HUES48 (cell line): ENCODE measurements at regions not wholly inside any gene's neighbourhood (a gene's known extent, or its start where the extent isn't known, plus 50 kb on each side); places are given as distances from the start of the nearest gene placed in this dataset.
"Not testable (repeated sequence)": the region's sequence is repeated elsewhere in the genome, so short reads cannot be mapped to it uniquely, and the experiment has no call there.

Experiments
- H3K27ac ChIP-seq: one replicate; pipeline ENCODE4 v1.7.0; 2013; ENCODE audit warnings: low read depth, low read length, inconsistent platforms
- H3K27me3 ChIP-seq: 2 replicates; pipeline ENCODE4 v1.6.1; 2013; ENCODE audit warnings: mild to moderate bottlenecking, low read length; ENCODE audit not compliant: control insufficient read depth, insufficient read depth
- H3K36me3 ChIP-seq: 2 replicates; pipeline ENCODE4 v1.6.1; 2013; ENCODE audit warnings: low read length; ENCODE audit not compliant: control insufficient read depth, insufficient read depth
- H3K4me1 ChIP-seq: 2 replicates; pipeline ENCODE4 v1.6.1; 2013; ENCODE audit warnings: mild to moderate bottlenecking, low read length; ENCODE audit not compliant: control insufficient read depth, insufficient read depth
- H3K4me3 ChIP-seq: 2 replicates; pipeline ENCODE4 v1.5.1; 2013; ENCODE audit warnings: mild to moderate bottlenecking, low read depth, low read length
- H3K9ac ChIP-seq: 2 replicates; pipeline ENCODE4 v1.6.1; 2013; ENCODE audit warnings: mild to moderate bottlenecking, low read depth, low read length, moderate library complexity
- H3K9me3 ChIP-seq: 2 replicates; pipeline ENCODE4 v1.6.1; 2013; ENCODE audit warnings: low read length; ENCODE audit not compliant: control insufficient read depth, insufficient read depth

DNA sequence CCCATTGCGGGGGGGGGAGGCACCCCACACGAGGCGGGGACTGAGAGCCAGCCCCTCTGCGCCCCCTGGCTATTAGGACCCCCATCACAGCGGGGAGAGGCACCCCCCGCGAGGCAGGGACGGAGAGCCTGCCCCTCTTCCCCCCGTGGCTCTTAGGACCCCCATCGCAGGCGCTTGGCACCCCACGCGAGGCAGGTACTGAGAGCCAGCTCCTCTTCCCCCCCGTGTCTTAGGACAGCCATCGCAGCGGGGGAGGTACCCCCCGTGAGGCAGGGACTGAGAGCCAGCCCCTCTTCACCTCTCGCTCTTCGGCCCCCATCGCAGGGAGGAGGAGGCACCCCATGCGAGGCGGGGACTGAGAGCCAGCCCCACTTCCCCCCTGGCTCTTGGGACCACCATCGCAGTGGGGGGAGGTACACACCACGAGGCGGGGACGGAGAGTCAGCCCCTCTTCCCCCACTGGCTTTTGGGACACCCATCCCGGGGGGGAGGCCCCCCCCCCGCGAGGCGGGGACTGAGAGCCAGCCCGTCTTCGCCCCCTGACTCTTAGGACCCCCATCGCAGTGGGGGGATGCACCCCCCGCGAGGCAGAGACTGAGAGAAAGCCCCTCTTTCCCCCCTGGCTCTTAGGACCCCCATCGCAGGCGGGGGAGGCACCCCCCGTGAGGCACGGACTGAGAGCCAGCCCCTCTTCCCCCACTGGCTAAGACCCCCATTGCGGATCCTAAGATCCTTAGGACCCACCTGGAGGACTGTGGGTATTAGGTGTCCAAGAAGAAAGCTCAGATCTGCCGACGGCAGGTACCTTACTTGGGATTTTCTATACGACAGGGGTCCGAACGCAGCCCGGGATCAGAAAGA is 198.6 kb upstream of the PZP start:
- H3K9ac ChIP-seq, result no peak overlapping the region
- H3K9me3 ChIP-seq, result no peaks in the 10 kb centered on the region
- peak overlapping the region; percentile 45; the same call in 1 of the 2 replicates for H3K4me3 ChIP-seq
- H3K36me3 ChIP-seq, result no peaks in the 10 kb centered on the region
- H3K4me1 ChIP-seq, result 0 out of 2 replicates have a peak, but pooled peaks cover 6% of the 10 kb centered on the region
- H3K27me3 ChIP-seq, result peaks cover 6% of the 10 kb centered on the region; the same call in 1 of the 2 replicates
- peak overlapping the region; percentile 79 for H3K27ac ChIP-seq

DNA sequence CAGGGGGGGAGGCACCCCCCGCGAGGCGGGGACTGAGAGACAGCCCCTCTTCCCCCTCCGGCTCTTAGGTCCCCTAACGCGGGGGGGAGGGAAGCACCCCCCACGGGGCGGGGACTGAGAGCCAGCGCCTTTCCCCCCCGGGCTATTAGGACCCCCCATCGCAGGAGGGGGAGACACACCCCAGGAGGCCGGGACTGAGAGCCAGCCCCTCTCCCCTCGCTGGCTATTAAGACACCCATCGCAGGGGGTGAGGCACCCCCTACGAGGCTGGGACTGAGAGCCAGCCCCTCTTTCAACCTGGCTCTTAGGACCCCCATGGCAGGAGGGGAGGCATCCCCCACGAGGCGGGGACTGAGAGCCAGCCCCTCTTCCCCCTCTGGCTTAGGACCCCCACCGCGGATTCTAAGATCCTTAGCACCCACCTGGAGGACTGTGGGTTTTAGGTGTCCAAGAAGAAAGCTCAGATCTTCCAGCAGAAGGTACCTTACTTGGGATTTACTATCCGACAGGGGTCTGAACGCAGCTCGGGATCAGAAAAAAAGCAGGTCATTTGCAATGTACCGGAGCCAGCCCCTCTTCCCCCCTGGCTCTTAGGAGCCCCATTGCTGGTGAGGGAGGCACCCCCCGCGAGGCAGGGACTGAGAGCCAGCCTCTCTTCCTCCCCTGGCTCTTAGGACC is 197.8 kb upstream of the PZP start:
- no peak overlapping the region for H3K9ac ChIP-seq
- 0 out of 2 replicates have a peak, but pooled peaks cover 6% of the 10 kb centered on the region for H3K4me1 ChIP-seq
- peak overlapping the region; percentile 45; the same call in 1 of the 2 replicates for H3K4me3 ChIP-seq
- H3K27me3 ChIP-seq, result peaks cover 6% of the 10 kb centered on the region; the same call in 1 of the 2 replicates
- no peaks in the 10 kb centered on the region for H3K36me3 ChIP-seq
- H3K27ac ChIP-seq, result peak overlapping the region; percentile 79
- H3K9me3 ChIP-seq, result no peaks in the 10 kb centered on the region

DNA sequence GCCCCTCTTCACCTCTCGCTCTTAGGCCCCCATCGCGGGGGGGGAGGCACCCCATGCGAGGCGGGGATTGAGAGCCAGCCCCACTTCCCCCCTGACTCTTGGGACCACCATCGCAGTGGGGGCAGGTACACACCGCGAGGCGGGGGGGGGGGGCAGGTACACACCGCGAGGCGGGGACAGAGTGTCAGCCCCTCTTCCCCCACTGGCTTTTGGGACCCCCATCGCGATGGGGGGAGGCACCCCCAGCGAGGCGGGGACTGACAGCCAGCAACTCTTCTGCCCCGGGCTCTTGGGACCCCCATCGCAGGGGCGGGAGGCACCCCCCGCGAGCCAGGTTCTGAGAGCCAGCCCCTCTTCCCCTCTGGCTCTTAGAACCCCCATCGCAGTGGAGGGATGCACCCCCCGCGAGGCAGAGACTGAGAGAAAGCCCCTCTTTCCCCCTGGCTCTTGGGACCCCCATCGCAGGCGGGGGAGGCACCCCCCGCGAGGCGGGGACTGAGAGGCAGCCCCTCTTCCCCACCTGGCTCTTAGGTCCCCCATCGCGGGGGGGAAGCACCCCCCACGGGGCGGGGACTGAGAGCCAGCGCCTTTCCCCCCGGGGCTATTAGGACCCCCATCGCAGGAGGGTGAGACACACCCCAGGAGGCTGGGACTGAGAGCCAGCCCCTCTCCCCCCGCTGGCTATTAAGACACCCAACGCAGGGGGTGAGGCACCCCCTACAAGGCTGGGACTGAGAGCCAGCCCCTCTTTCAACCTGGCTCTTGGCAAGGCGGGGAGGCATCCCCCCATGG is 196.5 kb upstream of the PZP start:
- Histone ChIP-seq H3K4me1 (0 out of 2 replicates have a peak, but pooled peaks cover 6% of the 10 kb centered on the region), H3K27ac (no peak overlapping the region), H3K9ac (no peak overlapping the region), H3K27me3 (peaks cover 6% of the 10 kb centered on the region; the same call in 1 of the 2 replicates), H3K4me3 (no peak overlapping the region), H3K9me3 (no peaks in the 10 kb centered on the region), H3K36me3 (no peaks in the 10 kb centered on the region)

DNA sequence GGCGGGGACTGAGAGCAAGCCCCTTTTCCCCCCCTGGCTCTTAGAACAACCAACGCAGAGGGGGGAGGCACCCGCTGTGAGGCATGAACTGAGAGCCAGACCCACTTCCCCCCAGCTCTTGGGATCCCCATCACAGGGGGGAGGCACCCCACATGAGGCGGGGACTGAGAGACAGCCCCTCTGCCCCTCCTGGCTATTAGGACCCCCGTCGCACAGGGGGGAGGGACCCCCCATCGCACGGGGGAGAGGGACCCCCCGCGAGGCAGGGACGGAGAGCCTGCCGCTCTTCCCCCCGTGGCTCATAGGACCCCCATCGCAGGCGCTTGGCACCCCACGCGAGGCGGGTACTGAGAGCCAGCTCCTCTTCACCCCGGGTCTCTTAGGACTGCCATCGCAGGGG is 195.8 kb upstream of the PZP start:
- Histone ChIP-seq H3K27me3 (peaks cover 6% of the 10 kb centered on the region; the same call in 1 of the 2 replicates), H3K4me1 (0 out of 2 replicates have a peak, but pooled peaks cover 6% of the 10 kb centered on the region), H3K4me3 (no peak overlapping the region), H3K36me3 (no peaks in the 10 kb centered on the region), H3K9me3 (no peaks in the 10 kb centered on the region), H3K27ac (no peak overlapping the region), H3K9ac (no peak overlapping the region)

DNA sequence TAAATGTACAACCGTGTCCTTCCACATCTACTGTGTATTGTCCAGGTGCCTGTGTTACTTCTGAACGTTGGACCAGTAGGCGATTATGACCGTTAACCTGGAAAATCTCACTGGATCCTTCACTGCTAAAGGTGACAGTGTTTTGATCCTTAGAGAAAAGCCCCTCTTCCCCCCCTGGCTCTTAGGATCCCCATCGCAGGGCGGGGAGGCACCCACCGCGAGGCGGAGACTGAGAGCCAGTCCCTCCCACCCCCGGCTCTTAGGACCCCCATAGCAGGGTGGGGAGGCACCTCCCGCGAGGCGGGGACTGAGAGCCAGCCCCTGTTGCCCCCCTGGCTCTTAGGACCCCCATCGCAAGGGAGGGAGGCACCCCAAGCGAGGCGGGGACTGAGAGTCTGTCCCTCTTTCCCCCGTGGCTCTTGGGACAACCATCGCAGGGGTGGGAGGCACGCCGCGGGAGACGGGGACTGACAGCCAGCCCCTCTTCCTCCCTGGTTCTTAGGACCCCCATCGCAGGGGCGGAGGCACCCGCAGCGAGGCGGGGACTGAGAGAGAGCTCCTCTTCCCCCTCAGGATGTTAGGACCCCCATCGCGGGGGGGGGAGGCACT is 194.3 kb upstream of the PZP start:
- not testable (repeated sequence) for H3K27me3 ChIP-seq

DNA sequence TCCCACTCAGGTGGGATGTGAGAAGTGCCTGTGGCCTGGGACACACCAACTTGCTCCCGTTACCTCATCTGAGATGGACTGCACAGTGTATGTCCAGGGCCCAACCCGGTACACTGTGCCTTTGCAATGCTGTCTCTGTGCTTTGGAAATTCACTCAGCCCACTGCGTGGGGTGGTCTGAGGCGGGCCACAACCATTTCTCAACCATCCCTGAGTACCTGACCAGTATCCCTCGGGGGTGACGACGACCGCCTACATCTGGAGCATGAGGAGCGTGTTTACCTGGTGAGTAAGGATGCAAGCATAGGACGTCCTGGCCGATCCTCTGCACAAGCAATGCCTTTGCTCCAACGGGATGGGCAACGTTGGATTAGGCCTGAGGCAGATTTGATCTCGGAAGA is 188.2 kb upstream of the PZP start:
- H3K4me3 ChIP-seq, H3K27ac ChIP-seq, H3K36me3 ChIP-seq, H3K9ac ChIP-seq, H3K9me3 ChIP-seq, H3K27me3 ChIP-seq: not testable (repeated sequence)
- H3K4me1 ChIP-seq, result peaks cover 16% of the 10 kb centered on the region

More for the DNA sequence above, 194.3 kb upstream of the PZP start:
- not testable (repeated sequence) for H3K36me3 ChIP-seq, H3K27ac ChIP-seq, H3K4me1 ChIP-seq, H3K9ac ChIP-seq, H3K9me3 ChIP-seq, H3K4me3 ChIP-seq

DNA sequence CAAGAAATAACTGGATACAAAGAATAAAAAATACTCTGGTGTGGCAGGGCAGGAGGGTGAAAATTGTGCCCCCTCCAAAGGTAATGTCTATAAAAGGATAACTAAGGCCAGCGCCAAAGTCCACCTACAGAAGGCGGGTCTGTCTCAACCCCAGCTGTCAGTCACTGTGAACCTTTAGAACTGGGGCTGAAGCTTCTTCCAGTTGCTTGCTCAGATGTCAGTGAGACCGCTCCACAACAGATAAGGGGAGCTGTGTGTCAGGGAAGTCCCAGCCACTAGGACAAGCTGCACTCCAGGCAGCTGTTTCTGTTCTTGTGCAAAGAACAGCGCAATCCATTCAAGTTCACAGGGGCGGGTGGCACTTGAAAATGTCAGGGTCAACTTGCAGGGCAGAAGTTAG is 187.0 kb upstream of the PZP start:
- H3K27me3 ChIP-seq, H3K9me3 ChIP-seq, H3K4me3 ChIP-seq, H3K36me3 ChIP-seq, H3K27ac ChIP-seq, H3K9ac ChIP-seq: not testable (repeated sequence)
- H3K4me1 ChIP-seq, result peaks cover 19% of the 10 kb centered on the region

DNA sequence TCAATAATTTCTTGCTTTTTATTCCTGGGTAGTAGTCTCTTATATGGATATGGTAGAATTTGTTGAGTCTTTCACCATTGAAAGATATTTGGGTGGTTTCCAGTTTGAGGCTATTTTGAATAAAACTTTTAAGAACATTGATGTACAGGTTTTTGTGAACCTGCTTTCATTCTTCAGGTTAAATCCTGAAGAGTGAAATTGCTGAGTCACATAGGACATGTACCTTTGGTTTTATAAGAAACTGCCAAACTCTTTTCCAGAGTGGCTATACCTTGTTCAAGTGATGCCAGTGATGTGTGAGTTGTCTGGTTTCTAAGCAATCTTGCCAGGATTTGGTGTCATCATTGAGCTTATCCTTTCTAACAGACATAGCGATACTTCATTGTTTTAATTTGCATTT is 184.6 kb upstream of the PZP start:
- Histone ChIP-seq H3K9ac (no peak overlapping the region), H3K36me3 (no peaks in the 10 kb centered on the region), H3K4me1 (peaks cover 19% of the 10 kb centered on the region), H3K27me3 (no peaks in the 10 kb centered on the region), H3K27ac (no peak overlapping the region), H3K4me3 (no peak overlapping the region), H3K9me3 (no peaks in the 10 kb centered on the region)

DNA sequence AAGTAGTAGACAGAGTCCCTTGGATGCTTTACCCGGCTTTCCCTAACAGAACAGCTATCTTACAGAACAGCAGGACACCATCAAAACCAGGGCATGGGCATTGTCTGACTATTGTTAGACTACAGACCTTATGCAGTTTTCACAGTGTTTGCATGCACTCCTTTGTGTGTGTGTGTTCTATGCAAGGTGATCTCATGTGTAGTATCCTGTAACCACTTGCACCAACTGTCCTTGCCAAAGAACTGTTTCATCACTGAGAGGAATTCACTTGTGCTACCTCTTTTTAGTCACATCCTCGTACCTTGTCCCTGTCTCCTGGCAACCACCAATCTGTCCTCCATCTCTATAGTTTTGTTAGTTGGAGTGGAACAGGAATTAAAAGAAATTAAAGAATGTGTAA is 183.6 kb upstream of the PZP start:
- H3K9ac ChIP-seq, result no peak overlapping the region
- no peaks in the 10 kb centered on the region for H3K9me3 ChIP-seq
- H3K27ac ChIP-seq, result no peak overlapping the region
- no peak overlapping the region for H3K4me3 ChIP-seq
- H3K4me1 ChIP-seq, result peaks cover 19% of the 10 kb centered on the region
- H3K27me3 ChIP-seq, result no peaks in the 10 kb centered on the region
- no peaks in the 10 kb centered on the region for H3K36me3 ChIP-seq

DNA sequence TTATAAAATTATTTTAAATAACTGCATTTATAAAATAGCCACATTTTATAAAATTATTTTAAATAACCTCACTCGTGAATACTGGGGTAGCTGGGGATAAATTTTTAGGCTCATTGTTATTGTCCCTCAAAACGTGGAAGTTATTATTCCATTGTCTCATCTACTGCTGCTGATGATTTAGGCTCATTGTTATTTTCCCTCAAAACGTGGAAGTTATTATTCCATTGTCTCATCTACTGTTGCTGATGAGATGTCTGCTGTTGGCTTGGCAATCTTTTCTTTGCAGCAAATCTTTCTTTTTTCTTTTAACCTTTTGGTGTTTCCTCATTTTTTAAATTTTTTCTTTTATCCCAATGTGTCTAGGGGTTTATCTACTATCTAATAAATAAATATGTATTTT is 182.6 kb upstream of the PZP start:
- Histone ChIP-seq H3K9me3 (no peaks in the 10 kb centered on the region), H3K27ac (no peak overlapping the region), H3K9ac (no peak overlapping the region), H3K36me3 (no peaks in the 10 kb centered on the region), H3K4me3 (no peak overlapping the region), H3K27me3 (no peaks in the 10 kb centered on the region), H3K4me1 (peaks cover 19% of the 10 kb centered on the region)
